ENCODE measurements at regions not wholly inside any gene's neighbourhood (a gene's known extent, or its start where the extent isn't known, plus 50 kb on each side); places are given as distances from the start of the nearest gene placed in this dataset.

DNA sequence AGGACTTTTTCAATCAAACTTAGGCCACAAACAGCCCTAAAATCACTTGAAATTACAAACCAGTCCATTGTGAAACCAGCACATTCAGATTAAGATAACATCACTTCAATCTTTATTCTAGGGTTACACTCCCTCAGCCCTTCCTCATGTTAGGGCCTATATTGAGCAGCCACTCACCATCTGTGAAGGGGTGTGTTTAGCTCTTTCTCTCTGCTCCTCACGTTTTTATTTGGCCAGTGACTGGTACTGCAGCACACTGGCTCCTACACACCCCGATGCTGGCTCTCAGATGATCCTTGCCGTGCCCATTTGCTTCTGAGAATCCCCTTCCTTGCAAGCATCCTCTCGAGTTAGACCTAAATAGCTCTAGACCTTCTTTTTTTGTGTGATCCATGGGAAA lies 604.5 kb downstream of the INHBA start:
- Histone ChIP-seq H3K4me2 (ENCODE audit: low read length) (no peak overlapping the region), H4K20me1 (ENCODE audit: insufficient read depth, low read length) (no peaks in the 10 kb centered on the region), H2AFZ (ENCODE audit: low read depth, low read length) (no peak overlapping the region), H3K27me3 (ENCODE audit: low read depth, low read length) (no peaks in the 10 kb centered on the region), H3K9ac (ENCODE audit: low read length) (no peak overlapping the region), H3K27ac (ENCODE audit: low read length) (no peak overlapping the region), H3K36me3 (replicated peaks; ENCODE audit: low read depth, low read length) (no peaks in the 10 kb centered on the region), H3K4me1 (ENCODE audit: low read length) (peaks cover 28% of the 10 kb centered on the region), H3K79me2 (ENCODE audit: low read length) (no peaks in the 10 kb centered on the region), H3K9me3 (ENCODE audit: insufficient read depth, low read length) (no peaks in the 10 kb centered on the region), H3K4me3 (ENCODE audit: low read length) (no peak overlapping the region)
- TF ChIP-seq EZH2phosphoT487 (IDR thresholded peaks at IDR 0.05; ENCODE audit: low read depth): no peak

GRCh38 chr7:41097501-41097900 lies 605.4 kb downstream of the INHBA start:
- H3K79me2 ChIP-seq (ENCODE audit: low read length): no peaks in the 10 kb centered on the region

DNA sequence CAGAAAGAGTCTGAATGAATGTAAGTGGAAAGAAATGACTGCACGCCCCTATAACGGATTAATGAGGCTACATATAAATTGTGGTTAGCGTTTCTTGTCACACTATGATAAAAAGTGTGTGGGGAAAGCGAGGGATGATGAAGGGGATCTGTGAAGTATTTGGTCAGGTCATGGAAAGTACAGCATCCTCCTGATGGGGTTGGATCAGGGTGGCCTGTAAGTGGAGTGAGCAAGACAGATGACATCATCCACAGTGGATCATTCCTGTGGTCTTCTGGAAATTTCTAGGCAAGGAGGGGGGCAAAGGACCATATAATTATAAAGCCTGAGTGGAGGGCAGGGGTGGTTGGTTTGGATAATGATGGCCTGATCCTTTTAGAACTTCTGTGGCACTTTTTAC lies 606.0 kb downstream of the INHBA start:
- Histone ChIP-seq H3K36me3 (replicated peaks; ENCODE audit: low read depth, low read length) (no peaks in the 10 kb centered on the region), H3K4me1 (ENCODE audit: low read length) (peaks cover 18% of the 10 kb centered on the region), H3K9me3 (ENCODE audit: insufficient read depth, low read length) (no peaks in the 10 kb centered on the region), H3K79me2 (ENCODE audit: low read length) (no peaks in the 10 kb centered on the region), H3K4me3 (ENCODE audit: low read length) (no peak overlapping the region), H3K9ac (ENCODE audit: low read length) (no peak overlapping the region), H3K4me2 (ENCODE audit: low read length) (no peak overlapping the region), H2AFZ (ENCODE audit: low read depth, low read length) (no peak overlapping the region), H3K27me3 (ENCODE audit: low read depth, low read length) (no peaks in the 10 kb centered on the region), H4K20me1 (ENCODE audit: insufficient read depth, low read length) (no peaks in the 10 kb centered on the region), H3K27ac (ENCODE audit: low read length) (no peak overlapping the region)
- no peak for TF ChIP-seq EZH2phosphoT487 (IDR thresholded peaks at IDR 0.05; ENCODE audit: low read depth)

More at GRCh38 chr7:41097501-41097900, 605.4 kb downstream of the INHBA start:
- Histone ChIP-seq H4K20me1 (ENCODE audit: insufficient read depth, low read length) (no peaks in the 10 kb centered on the region), H3K36me3 (replicated peaks; ENCODE audit: low read depth, low read length) (no peaks in the 10 kb centered on the region), H3K4me1 (ENCODE audit: low read length) (peaks cover 20% of the 10 kb centered on the region), H3K9me3 (ENCODE audit: insufficient read depth, low read length) (no peaks in the 10 kb centered on the region), H3K4me2 (ENCODE audit: low read length) (no peak overlapping the region), H3K4me3 (ENCODE audit: low read length) (no peak overlapping the region), H2AFZ (ENCODE audit: low read depth, low read length) (no peak overlapping the region), H3K9ac (ENCODE audit: low read length) (no peak overlapping the region), H3K27ac (ENCODE audit: low read length) (no peak overlapping the region), H3K27me3 (ENCODE audit: low read depth, low read length) (no peaks in the 10 kb centered on the region)
- no peak for TF ChIP-seq EZH2phosphoT487 (IDR thresholded peaks at IDR 0.05; ENCODE audit: low read depth)
- TF ChIP-seq, protein P1, sequence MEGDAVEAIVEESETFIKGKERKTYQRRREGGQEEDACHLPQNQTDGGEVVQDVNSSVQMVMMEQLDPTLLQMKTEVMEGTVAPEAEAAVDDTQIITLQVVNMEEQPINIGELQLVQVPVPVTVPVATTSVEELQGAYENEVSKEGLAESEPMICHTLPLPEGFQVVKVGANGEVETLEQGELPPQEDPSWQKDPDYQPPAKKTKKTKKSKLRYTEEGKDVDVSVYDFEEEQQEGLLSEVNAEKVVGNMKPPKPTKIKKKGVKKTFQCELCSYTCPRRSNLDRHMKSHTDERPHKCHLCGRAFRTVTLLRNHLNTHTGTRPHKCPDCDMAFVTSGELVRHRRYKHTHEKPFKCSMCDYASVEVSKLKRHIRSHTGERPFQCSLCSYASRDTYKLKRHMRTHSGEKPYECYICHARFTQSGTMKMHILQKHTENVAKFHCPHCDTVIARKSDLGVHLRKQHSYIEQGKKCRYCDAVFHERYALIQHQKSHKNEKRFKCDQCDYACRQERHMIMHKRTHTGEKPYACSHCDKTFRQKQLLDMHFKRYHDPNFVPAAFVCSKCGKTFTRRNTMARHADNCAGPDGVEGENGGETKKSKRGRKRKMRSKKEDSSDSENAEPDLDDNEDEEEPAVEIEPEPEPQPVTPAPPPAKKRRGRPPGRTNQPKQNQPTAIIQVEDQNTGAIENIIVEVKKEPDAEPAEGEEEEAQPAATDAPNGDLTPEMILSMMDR (IDR thresholded peaks at IDR 0.05; ENCODE audit: low read depth, low read length): no peak

GRCh38 chr7:41093141-41093540 lies 609.7 kb downstream of the INHBA start:
- TF ChIP-seq EZH2phosphoT487 (IDR thresholded peaks at IDR 0.05; ENCODE audit: low read depth): no peak
- TF ChIP-seq, protein P1 (IDR thresholded peaks at IDR 0.05; ENCODE audit: low read depth, low read length): no peak
- no peaks in the 10 kb centered on the region for H3K36me3 ChIP-seq (replicated peaks; ENCODE audit: low read depth, low read length)
- H3K9ac ChIP-seq (ENCODE audit: low read length): no peak overlapping the region
- no peaks in the 10 kb centered on the region for H4K20me1 ChIP-seq (ENCODE audit: insufficient read depth, low read length)
- no peaks in the 10 kb centered on the region for H3K9me3 ChIP-seq (ENCODE audit: insufficient read depth, low read length)
- no peak overlapping the region for H3K27ac ChIP-seq (ENCODE audit: low read length)
- no peak overlapping the region for H3K4me2 ChIP-seq (ENCODE audit: low read length)
- H3K27me3 ChIP-seq (ENCODE audit: low read depth, low read length): no peaks in the 10 kb centered on the region
- no peaks in the 10 kb centered on the region for H3K79me2 ChIP-seq (ENCODE audit: low read length)
- H3K4me3 ChIP-seq (ENCODE audit: low read length): no peak overlapping the region
- H3K4me1 ChIP-seq (ENCODE audit: low read length): no peaks in the 10 kb centered on the region
- H2AFZ ChIP-seq (ENCODE audit: low read depth, low read length): no peak overlapping the region

DNA sequence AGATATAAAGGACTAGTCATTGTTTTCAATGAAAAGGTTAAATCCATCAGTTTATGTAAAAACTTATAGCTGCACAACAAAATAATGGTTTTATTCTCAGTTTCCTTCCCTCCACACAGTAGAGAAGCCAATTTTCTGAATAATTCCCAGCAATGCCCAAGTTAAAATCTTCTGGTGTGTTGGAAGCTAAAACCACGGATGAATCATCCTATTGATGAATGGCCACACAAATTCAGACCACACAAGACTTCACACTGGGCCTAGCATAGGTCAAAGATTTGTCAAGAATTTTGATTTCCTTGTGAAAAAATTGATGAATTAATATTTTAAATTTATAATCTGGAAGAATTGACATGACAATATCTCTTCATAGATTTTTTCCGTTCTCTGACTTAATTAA lies 617.6 kb downstream of the INHBA start:
- Histone ChIP-seq H3K4me3 (ENCODE audit: low read length) (no peak overlapping the region), H3K9me3 (ENCODE audit: insufficient read depth, low read length) (no peaks in the 10 kb centered on the region), H3K27me3 (ENCODE audit: low read depth, low read length) (no peaks in the 10 kb centered on the region), H3K79me2 (ENCODE audit: low read length) (no peaks in the 10 kb centered on the region), H3K36me3 (replicated peaks; ENCODE audit: low read depth, low read length) (no peaks in the 10 kb centered on the region), H3K9ac (ENCODE audit: low read length) (no peak overlapping the region), H3K27ac (ENCODE audit: low read length) (no peak overlapping the region), H2AFZ (ENCODE audit: low read depth, low read length) (no peak overlapping the region), H3K4me2 (ENCODE audit: low read length) (no peak overlapping the region), H3K4me1 (ENCODE audit: low read length) (no peaks in the 10 kb centered on the region), H4K20me1 (ENCODE audit: insufficient read depth, low read length) (no peaks in the 10 kb centered on the region)
- no peak for TF ChIP-seq EZH2phosphoT487 (IDR thresholded peaks at IDR 0.05; ENCODE audit: low read depth)
- TF ChIP-seq, protein P1 (IDR thresholded peaks at IDR 0.05; ENCODE audit: low read depth, low read length): no peak

All from OCI-LY3 (cell line).